ENCODE measurements at regions not wholly inside any gene's neighbourhood (a gene's known extent, or its start where the extent isn't known, plus 50 kb on each side); places are given as distances from the start of the nearest gene placed in this dataset.

DNA sequence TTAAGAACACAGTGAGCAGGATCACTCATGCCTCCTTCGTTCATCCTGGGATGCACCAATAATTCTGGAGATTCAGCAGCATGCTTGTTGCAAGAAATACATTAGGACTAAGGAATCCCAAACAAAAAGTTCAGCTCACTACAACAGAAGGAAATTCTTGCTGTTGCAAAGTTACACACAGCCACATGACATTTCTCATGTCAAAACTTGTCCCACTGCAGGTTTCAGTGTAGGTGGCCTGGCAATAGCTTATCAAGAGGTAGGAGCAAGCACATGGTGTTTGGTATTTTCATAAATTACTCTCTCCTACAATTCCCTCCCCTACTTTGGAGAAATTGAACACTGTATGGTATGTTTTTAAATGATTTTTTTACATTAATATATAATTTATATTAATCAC, 399.6 kb upstream of the EPHA3 start:
- Histone ChIP-seq H3K27ac (no peak overlapping the region), H3K27me3 (replicated peaks; ENCODE audit: insufficient read depth) (no peaks in the 10 kb centered on the region), H3K4me3 (no peak overlapping the region), H3K4me1 (replicated peaks) (no peaks in the 10 kb centered on the region), H3K36me3 (no peaks in the 10 kb centered on the region), H3K9me3 (no peaks in the 10 kb centered on the region)
- TF ChIP-seq POLR2A (IDR thresholded peaks at IDR 0.05) (no peak), POLR2AphosphoS5 (IDR thresholded peaks at IDR 0.05) (no peak)
- TF ChIP-seq, protein P1, sequence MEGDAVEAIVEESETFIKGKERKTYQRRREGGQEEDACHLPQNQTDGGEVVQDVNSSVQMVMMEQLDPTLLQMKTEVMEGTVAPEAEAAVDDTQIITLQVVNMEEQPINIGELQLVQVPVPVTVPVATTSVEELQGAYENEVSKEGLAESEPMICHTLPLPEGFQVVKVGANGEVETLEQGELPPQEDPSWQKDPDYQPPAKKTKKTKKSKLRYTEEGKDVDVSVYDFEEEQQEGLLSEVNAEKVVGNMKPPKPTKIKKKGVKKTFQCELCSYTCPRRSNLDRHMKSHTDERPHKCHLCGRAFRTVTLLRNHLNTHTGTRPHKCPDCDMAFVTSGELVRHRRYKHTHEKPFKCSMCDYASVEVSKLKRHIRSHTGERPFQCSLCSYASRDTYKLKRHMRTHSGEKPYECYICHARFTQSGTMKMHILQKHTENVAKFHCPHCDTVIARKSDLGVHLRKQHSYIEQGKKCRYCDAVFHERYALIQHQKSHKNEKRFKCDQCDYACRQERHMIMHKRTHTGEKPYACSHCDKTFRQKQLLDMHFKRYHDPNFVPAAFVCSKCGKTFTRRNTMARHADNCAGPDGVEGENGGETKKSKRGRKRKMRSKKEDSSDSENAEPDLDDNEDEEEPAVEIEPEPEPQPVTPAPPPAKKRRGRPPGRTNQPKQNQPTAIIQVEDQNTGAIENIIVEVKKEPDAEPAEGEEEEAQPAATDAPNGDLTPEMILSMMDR (IDR thresholded peaks at IDR 0.05) = no peak
- intact Hi-C loops (cut with DNase I) = no loop called here
- WGBS = 47% methylated on average over 1 of the region's 1 CpG
- DNase-seq (ENCODE audit: low spot score) = no peak

DNA sequence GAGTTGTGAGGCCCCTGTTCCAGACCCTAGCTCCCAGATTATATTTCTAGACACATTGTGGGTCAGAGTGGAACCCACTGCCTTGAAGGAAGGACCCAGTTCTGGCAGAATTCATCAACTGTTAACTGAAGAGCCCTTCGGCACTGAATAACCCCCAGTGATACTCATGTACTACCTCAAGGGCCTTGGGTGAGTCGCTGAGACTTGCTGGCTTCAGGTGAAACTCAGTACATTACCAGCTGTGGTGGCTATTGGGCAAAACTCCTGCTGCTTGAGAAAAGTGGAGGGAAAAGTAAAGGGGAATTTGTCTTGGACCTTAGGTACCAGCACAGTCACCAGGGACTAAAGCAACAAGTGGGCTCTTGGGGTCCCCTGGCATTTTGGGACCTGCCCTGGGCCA, 394.9 kb upstream of the EPHA3 start:
- H3K4me1 ChIP-seq (replicated peaks) = no peaks in the 10 kb centered on the region
- intact Hi-C loops (cut with DNase I) = no loop called here
- no peaks in the 10 kb centered on the region for H3K27me3 ChIP-seq (replicated peaks; ENCODE audit: insufficient read depth)
- DNase-seq (ENCODE audit: low spot score) = no peak
- no peak overlapping the region for H3K4me3 ChIP-seq
- H3K36me3 ChIP-seq = no peaks in the 10 kb centered on the region
- no peak overlapping the region for H3K27ac ChIP-seq
- no peaks in the 10 kb centered on the region for H3K9me3 ChIP-seq
- TF ChIP-seq, protein P1 (IDR thresholded peaks at IDR 0.05) = no peak
- no peak for TF ChIP-seq POLR2AphosphoS5 (IDR thresholded peaks at IDR 0.05)
- TF ChIP-seq POLR2A (IDR thresholded peaks at IDR 0.05) = no peak
- WGBS = 97% methylated on average over 2 of the region's 2 CpGs

DNA sequence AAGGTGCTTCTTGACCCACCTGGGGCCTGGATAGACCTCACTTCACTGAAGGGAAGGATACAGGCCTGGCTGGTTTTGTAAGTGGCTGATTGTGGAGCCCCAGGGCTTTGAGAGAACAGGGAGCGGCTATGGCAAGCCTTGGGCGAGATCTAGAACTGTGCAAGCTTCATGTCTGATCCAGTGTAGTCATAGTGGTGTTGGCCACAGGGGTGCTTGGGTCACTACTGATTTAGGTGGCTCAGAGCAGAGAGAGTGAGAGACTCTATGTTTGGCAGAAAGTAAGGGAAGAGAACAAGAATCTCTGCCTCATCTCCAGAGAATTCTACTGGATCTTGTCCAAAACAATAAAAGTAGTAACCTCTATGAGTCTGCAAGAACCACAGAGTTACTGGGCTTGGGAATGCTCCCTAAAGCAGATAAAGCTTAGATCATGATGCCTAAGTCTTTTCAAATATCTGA, 394.2 kb upstream of the EPHA3 start:
- intact Hi-C loops (cut with DNase I) = no loop called here
- H3K36me3 ChIP-seq = no peaks in the 10 kb centered on the region
- no peaks in the 10 kb centered on the region for H3K4me1 ChIP-seq (replicated peaks)
- 91% methylated on average over 2 of the region's 2 CpGs for WGBS
- TF ChIP-seq POLR2AphosphoS5 (IDR thresholded peaks at IDR 0.05) = no peak
- TF ChIP-seq POLR2A (IDR thresholded peaks at IDR 0.05) = no peak
- TF ChIP-seq, protein P1 (IDR thresholded peaks at IDR 0.05) = no peak
- H3K9me3 ChIP-seq = no peaks in the 10 kb centered on the region
- no peak for DNase-seq (ENCODE audit: low spot score)
- H3K27ac ChIP-seq = no peak overlapping the region
- no peaks in the 10 kb centered on the region for H3K27me3 ChIP-seq (replicated peaks; ENCODE audit: insufficient read depth)
- no peak overlapping the region for H3K4me3 ChIP-seq

DNA sequence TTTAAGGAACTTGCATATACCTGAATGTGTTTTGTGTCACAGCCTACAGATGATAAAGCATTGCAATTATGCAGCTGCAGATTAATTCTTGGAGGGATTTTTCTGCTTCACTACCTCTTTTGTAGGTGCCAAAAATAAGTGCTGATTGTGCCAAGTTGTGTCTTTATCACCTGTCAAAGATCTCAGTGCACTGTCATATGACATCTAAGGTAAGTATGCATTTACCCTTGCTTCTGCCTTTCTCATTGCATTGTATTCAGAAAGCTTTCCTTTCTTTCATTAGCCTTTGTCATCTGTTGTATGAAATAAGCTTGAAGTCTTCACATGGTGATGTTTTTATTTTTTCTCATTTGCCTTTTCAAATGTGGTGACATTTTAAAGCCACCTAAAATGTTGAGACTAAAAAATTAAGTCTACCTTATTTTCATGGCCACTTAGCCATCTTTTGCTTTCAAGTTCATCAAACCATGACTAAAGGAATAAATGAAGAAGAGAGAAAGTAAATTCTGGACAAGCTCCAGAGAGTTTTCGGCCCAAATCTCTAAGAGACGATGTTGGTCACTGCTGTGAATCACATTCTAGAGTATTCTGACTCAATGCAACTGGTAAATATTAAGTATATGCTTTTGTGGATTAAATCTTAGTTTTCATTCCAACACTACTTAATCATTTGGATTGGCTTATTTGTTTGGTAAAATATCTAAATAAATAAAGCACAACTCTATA, 381.8 kb upstream of the EPHA3 start:
- H3K9me3 ChIP-seq = no peaks in the 10 kb centered on the region
- no peak for DNase-seq (ENCODE audit: low spot score)
- no peaks in the 10 kb centered on the region for H3K36me3 ChIP-seq
- WGBS = 83% methylated on average over 2 of the region's 2 CpGs
- TF ChIP-seq, protein P1 (IDR thresholded peaks at IDR 0.05) = no peak
- TF ChIP-seq POLR2AphosphoS5 (IDR thresholded peaks at IDR 0.05) (no peak), POLR2A (IDR thresholded peaks at IDR 0.05) (no peak)
- intact Hi-C loops (cut with DNase I) = no loop called here
- H3K4me1 ChIP-seq (replicated peaks) = no peaks in the 10 kb centered on the region
- H3K4me3 ChIP-seq = no peak overlapping the region
- no peaks in the 10 kb centered on the region for H3K27me3 ChIP-seq (replicated peaks; ENCODE audit: insufficient read depth)
- no peak overlapping the region for H3K27ac ChIP-seq

DNA sequence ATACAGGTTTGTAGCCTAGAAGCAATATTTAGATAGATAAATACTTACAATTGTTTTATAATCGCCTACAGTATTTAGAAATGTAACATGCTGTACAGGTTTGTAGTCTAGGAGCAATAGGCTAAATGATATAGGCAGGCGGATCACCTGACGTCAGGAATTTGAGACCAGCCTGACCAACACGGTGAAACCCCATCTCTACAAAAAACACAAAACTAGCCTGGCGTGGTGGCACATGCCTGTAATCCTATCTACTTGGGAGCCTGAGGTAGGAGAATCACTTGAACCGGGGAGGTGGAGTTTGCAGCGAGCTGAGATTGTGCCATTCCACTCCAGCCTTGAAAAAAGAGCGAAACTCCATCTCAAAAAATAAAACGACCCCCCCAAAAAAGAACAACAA, 375.2 kb upstream of the EPHA3 start:
- Histone ChIP-seq H3K4me1 (replicated peaks) (no peaks in the 10 kb centered on the region), H3K27me3 (replicated peaks; ENCODE audit: insufficient read depth) (no peaks in the 10 kb centered on the region), H3K36me3 (no peaks in the 10 kb centered on the region), H3K9me3 (no peaks in the 10 kb centered on the region), H3K4me3 (no peak overlapping the region), H3K27ac (no peak overlapping the region)
- DNase-seq (ENCODE audit: low spot score) = no peak
- intact Hi-C loops (cut with DNase I) = no loop called here
- TF ChIP-seq POLR2A (IDR thresholded peaks at IDR 0.05) (no peak), POLR2AphosphoS5 (IDR thresholded peaks at IDR 0.05) (no peak)
- TF ChIP-seq, protein P1 (IDR thresholded peaks at IDR 0.05) = no peak
- WGBS = 66% methylated on average over 9 of the region's 9 CpGs

Data from prostate gland (tissue), 2 donors.